Gastroesophageal sphincter (tissue), 4 donors: ENCODE measurements at regions not wholly inside any gene's neighbourhood (a gene's known extent, or its start where the extent isn't known, plus 50 kb on each side); places are given as distances from the start of the nearest gene placed in this dataset.

Experiments
- ATAC-seq: fragments of 150-250 bp; one replicate; pipeline ENCODE4 v1.9.1; 2016; ENCODE audit warnings: mild to moderate bottlenecking, moderate library complexity
- H3K27ac ChIP-seq, 4 donors: fragments of 200-600 bp; sonication (generic) in 3 of 4; 1 replicate in 3 of 4; 2 replicates in 1 of 4; pipeline ENCODE4 v1.5.1; 2016 to 2019
- H3K27me3 ChIP-seq: fragments of 200-600 bp; sonication (generic); one replicate; pipeline ENCODE4 v1.5.1; 2019
- H3K36me3 ChIP-seq, 2 donors: fragments of 200-600 bp; sonication (generic); one replicate each; pipeline ENCODE4 v1.5.1; 2019; ENCODE audit warnings: control low read depth in 1 of 2
- H3K4me1 ChIP-seq, 3 donors: fragments of 200-600 bp; sonication (generic); 1 replicate in 2 of 3; 2 replicates in 1 of 3; pipeline ENCODE4 v1.5.1; 2016 to 2019; ENCODE audit warnings: control low read depth in 2 of 3
- H3K4me3 ChIP-seq, 2 donors: fragments of 200-600 bp; sonication (generic); one replicate each; pipeline ENCODE4 v1.5.1; 2019; ENCODE audit warnings: mild to moderate bottlenecking in 1 of 2, moderate library complexity in 1 of 2
- H3K9me3 ChIP-seq, 3 donors: fragments of 200-600 bp; sonication (generic); one replicate each; pipeline ENCODE4 v1.5.1; 2017 to 2019; ENCODE audit warnings: control low read depth in 2 of 3
- EP300 ChIP-seq: sonication (generic); formaldehyde crosslinking; IDR thresholded peaks from one replicate; pipeline ENCODE4 v1.6.1; 2017; ENCODE audit warnings: antibody characterized with exemption, mild to moderate bottlenecking
- POLR2A ChIP-seq, 2 donors: fragments of 450-650 bp; IDR thresholded peaks; one replicate each; pipeline ENCODE4 v1.6.1; 2017; ENCODE audit warnings: antibody characterized with exemption in 2 of 2, mild to moderate bottlenecking in 2 of 2, moderate library complexity in 1 of 2
- POLR2AphosphoS5 ChIP-seq: sonication (generic); formaldehyde crosslinking; IDR thresholded peaks from one replicate; pipeline ENCODE4 v1.6.1; 2017; ENCODE audit warnings: antibody characterized with exemption
- WGBS, 2 donors: methylation state at CpG; one replicate each; pipeline ENCODE4 v1.1.5; 2018; ENCODE audit warnings: low coverage in 1 of 2; 5-methylcytosine and 5-hydroxymethylcytosine counted together
- TF ChIP-seq, protein P1 (sequence below), 4 experiments: fragments of 200-600 bp in 2 of 4; fragments of 450-650 bp in 2 of 4; sonication (generic) in 1 of 4; IDR thresholded peaks; one replicate each; pipeline ENCODE4 v1.5.1; 2017 to 2019; ENCODE audit warnings: antibody characterized with exemption in 4 of 4, mild to moderate bottlenecking in 2 of 4, moderate library complexity in 2 of 4

- Histone ChIP-seq H3K4me3 (no peak overlapping the region), H3K27ac (no peak overlapping the region), H3K36me3 (no peaks in the 10 kb centered on the region), H3K9me3 (no peaks in the 10 kb centered on the region), H3K27me3 (no peaks in the 10 kb centered on the region), H3K4me1 (no peaks in the 10 kb centered on the region)
- WGBS, 2 donors, result 88 to 96% methylated on average over 4 of the region's 6 CpGs
- no peak for TF ChIP-seq POLR2AphosphoS5
- no peak for TF ChIP-seq POLR2A (IDR thresholded peaks at IDR 0.05)
- TF ChIP-seq EP300, result no peak
- TF ChIP-seq, protein P1, sequence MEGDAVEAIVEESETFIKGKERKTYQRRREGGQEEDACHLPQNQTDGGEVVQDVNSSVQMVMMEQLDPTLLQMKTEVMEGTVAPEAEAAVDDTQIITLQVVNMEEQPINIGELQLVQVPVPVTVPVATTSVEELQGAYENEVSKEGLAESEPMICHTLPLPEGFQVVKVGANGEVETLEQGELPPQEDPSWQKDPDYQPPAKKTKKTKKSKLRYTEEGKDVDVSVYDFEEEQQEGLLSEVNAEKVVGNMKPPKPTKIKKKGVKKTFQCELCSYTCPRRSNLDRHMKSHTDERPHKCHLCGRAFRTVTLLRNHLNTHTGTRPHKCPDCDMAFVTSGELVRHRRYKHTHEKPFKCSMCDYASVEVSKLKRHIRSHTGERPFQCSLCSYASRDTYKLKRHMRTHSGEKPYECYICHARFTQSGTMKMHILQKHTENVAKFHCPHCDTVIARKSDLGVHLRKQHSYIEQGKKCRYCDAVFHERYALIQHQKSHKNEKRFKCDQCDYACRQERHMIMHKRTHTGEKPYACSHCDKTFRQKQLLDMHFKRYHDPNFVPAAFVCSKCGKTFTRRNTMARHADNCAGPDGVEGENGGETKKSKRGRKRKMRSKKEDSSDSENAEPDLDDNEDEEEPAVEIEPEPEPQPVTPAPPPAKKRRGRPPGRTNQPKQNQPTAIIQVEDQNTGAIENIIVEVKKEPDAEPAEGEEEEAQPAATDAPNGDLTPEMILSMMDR (IDR thresholded peaks at IDR 0.05), result no peak
- ATAC-seq, result no peak
Observed at GRCh38 chr1:56418151-56418631, 161.2 kb downstream of the PLPP3 start.

DNA sequence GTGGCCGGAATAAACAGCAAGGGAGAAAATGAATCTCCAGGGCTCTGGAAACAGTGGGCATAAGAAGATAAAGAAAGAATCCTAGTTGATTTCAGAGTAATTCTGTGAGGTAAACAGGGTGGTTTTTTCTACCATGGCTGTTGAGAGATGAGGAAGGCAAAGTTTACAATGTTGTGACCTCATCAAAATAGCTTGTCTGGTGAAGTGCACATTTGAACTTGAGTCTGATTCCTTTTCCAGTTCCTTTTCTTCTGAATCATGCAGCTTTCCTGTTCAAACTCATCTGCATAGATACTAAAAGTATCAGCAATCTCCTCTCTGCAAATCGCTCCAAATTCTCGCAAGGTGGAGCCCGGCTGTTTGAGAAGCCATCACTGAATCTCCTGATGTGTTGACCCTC, 161.7 kb downstream of the PLPP3 start:
- Histone ChIP-seq H3K9me3 (no peaks in the 10 kb centered on the region), H3K4me3 (no peak overlapping the region), H3K27ac (no peak overlapping the region), H3K27me3 (no peaks in the 10 kb centered on the region), H3K36me3 (no peaks in the 10 kb centered on the region), H3K4me1 (no peaks in the 10 kb centered on the region)
- TF ChIP-seq, protein P1 (IDR thresholded peaks at IDR 0.05), result no peak
- TF ChIP-seq POLR2AphosphoS5 (no peak), EP300 (no peak), POLR2A (IDR thresholded peaks at IDR 0.05) (no peak)
- WGBS, 2 donors, result 69 to 80% methylated on average over 1 to 4 of the region's 4 CpGs
- no peak for ATAC-seq

DNA sequence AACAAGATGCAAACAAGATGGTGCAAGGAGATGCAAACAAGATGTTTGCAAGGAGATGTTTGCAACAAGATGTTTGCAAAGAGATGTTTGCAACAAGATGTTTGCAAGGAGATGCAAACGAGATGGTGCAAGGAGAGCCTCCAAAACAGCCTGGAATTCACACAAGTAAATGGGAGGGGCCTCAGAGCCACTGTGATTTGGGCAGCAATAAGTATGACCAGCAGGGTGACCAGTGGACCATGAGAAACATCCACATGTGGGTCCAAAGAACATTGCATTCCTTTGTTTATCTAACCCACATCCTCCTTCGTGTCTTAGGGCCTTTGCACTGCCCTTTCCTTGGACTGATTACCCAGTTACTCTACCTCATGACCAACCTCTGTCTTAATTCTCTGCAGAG, 162.9 kb downstream of the PLPP3 start:
- WGBS, 2 donors, result 68 to 78% methylated on average over 2 of the region's 2 CpGs
- Histone ChIP-seq H3K4me3 (no peak overlapping the region), H3K36me3 (no peaks in the 10 kb centered on the region), H3K27ac (no peak overlapping the region), H3K4me1 (no peaks in the 10 kb centered on the region), H3K27me3 (no peaks in the 10 kb centered on the region), H3K9me3 (no peaks in the 10 kb centered on the region)
- ATAC-seq, result no peak
- no peak for TF ChIP-seq POLR2A (IDR thresholded peaks at IDR 0.05)

GRCh38 chr1:56415720-56416119, 163.6 kb downstream of the PLPP3 start:
- 100% methylated on average over 2 to 3 of the region's 4 CpGs for WGBS, 2 donors
- Histone ChIP-seq H3K4me3 (no peak overlapping the region), H3K27ac (no peak overlapping the region), H3K27me3 (no peaks in the 10 kb centered on the region), H3K36me3 (no peaks in the 10 kb centered on the region), H3K4me1 (no peaks in the 10 kb centered on the region), H3K9me3 (no peaks in the 10 kb centered on the region)
- ATAC-seq, result no peak
- TF ChIP-seq POLR2A (IDR thresholded peaks at IDR 0.05) (no peak), EP300 (no peak), POLR2AphosphoS5 (no peak)
- TF ChIP-seq, protein P1 (IDR thresholded peaks at IDR 0.05), result no peak

GRCh38 chr1:56415258-56415657, 164.1 kb downstream of the PLPP3 start:
- Histone ChIP-seq H3K4me1 (no peaks in the 10 kb centered on the region), H3K9me3 (no peaks in the 10 kb centered on the region), H3K36me3 (no peaks in the 10 kb centered on the region), H3K4me3 (no peak overlapping the region), H3K27ac (no peak overlapping the region), H3K27me3 (no peaks in the 10 kb centered on the region)
- no peak for TF ChIP-seq POLR2A (IDR thresholded peaks at IDR 0.05)
- no peak for TF ChIP-seq EP300
- TF ChIP-seq POLR2AphosphoS5, result no peak
- TF ChIP-seq, protein P1 (IDR thresholded peaks at IDR 0.05), result no peak
- no peak for ATAC-seq
- WGBS, 2 donors, result 83 to 87% methylated on average over 1 to 3 of the region's 3 CpGs
